HG03460 (cell line): ENCODE measurements at regions not wholly inside any gene's neighbourhood (a gene's known extent, or its start where the extent isn't known, plus 50 kb on each side); places are given as distances from the start of the nearest gene placed in this dataset.
"Not testable (repeated sequence)": the region's sequence is repeated elsewhere in the genome, so short reads cannot be mapped to it uniquely, and the experiment has no call there.

Experiments used
- ATAC-seq: cut with Tn5 transposase; IDR thresholded peaks from one replicate; pipeline ENCODE4 v1.9.1; 2021; ENCODE audit not compliant: unreplicated experiment

- no peak for ATAC-seq
These were observed 2003.6 kb upstream of the WWC1 start for GRCh38 chr5:166287866-166288265.

GRCh38 chr5:166291800-166292199 lies 1999.6 kb upstream of the WWC1 start:
- not testable (repeated sequence) for ATAC-seq

GRCh38 chr5:166293892-166294291 lies 1997.6 kb upstream of the WWC1 start:
- ATAC-seq: no peak

- ATAC-seq: no peak
These were observed 1989.3 kb upstream of the WWC1 start for GRCh38 chr5:166302166-166302565.

- ATAC-seq: no peak
These were observed 1974.0 kb upstream of the WWC1 start for GRCh38 chr5:166317425-166317824.

GRCh38 chr5:166320920-166321480 lies 1970.4 kb upstream of the WWC1 start:
- no peak for ATAC-seq

- no peak for ATAC-seq
These were observed 1967.1 kb upstream of the WWC1 start for GRCh38 chr5:166324372-166324771.

- no peak for ATAC-seq
These were observed 1962.2 kb upstream of the WWC1 start for GRCh38 chr5:166329149-166329800.

GRCh38 chr5:166330036-166330435 lies 1961.4 kb upstream of the WWC1 start:
- ATAC-seq: no peak

- ATAC-seq: no peak
These were observed 1959.9 kb upstream of the WWC1 start for GRCh38 chr5:166331521-166331920.

GRCh38 chr5:166338801-166339200 lies 1952.6 kb upstream of the WWC1 start:
- ATAC-seq: no peak

GRCh38 chr5:166340039-166340438 lies 1951.4 kb upstream of the WWC1 start:
- no peak for ATAC-seq

- ATAC-seq: no peak
These were observed 1949.6 kb upstream of the WWC1 start for GRCh38 chr5:166341740-166342337.

GRCh38 chr5:166342402-166342801 lies 1949.0 kb upstream of the WWC1 start:
- no peak for ATAC-seq

- no peak for ATAC-seq
These were observed 1944.6 kb upstream of the WWC1 start for GRCh38 chr5:166346726-166347374.

- no peak for ATAC-seq
These were observed 1942.4 kb upstream of the WWC1 start for GRCh38 chr5:166349046-166349445.

GRCh38 chr5:166353580-166353979 lies 1937.9 kb upstream of the WWC1 start:
- ATAC-seq: no peak

- ATAC-seq: no peak
These were observed 1937.1 kb upstream of the WWC1 start for GRCh38 chr5:166354332-166354731.

GRCh38 chr5:166356096-166356495 lies 1935.3 kb upstream of the WWC1 start:
- ATAC-seq: no peak

- ATAC-seq: no peak
These were observed 1933.2 kb upstream of the WWC1 start for GRCh38 chr5:166358127-166358830.

- ATAC-seq: no peak
These were observed 1928.2 kb upstream of the WWC1 start for GRCh38 chr5:166363087-166363760.
